Activated naive CD4-positive, alpha-beta T cell treated with anti-CD3 and anti-CD28 coated beads, Interleukin-2, amount 10 ng/mL, durations not matched to agents 7 days and 5 days (primary cell): ENCODE measurements at regions not wholly inside any gene's neighbourhood (a gene's known extent, or its start where the extent isn't known, plus 50 kb on each side); places are given as distances from the start of the nearest gene placed in this dataset.

Experiments
- CTCF ChIA-PET: fragments of 350-600 bp; sonication (Branson Sonifier 250); formaldehyde crosslinking; loops from one replicate; lab custom pipeline; 2021; ENCODE audit warnings: antibody characterized with exemption; lab: Charles Lee
- DNase-seq: peaks from one replicate; pipeline ENCODE4 v3.0.0-alpha.2; 2020
- H3K27ac Mint-ChIP-seq: one replicate; pipeline ENCODE4 v1.8.0; 2021; ENCODE audit warnings: mild to moderate bottlenecking, moderate library complexity, mixed read lengths
- H3K27me3 Mint-ChIP-seq: one replicate; pipeline ENCODE4 v1.8.0; 2021; ENCODE audit warnings: mild to moderate bottlenecking, mixed read lengths
- H3K36me3 Mint-ChIP-seq: one replicate; pipeline ENCODE4 v1.8.0; 2021; ENCODE audit warnings: mixed read lengths
- H3K4me1 Mint-ChIP-seq: one replicate; pipeline ENCODE4 v1.8.0; 2021; ENCODE audit warnings: mixed read lengths
- H3K4me3 Mint-ChIP-seq: one replicate; pipeline ENCODE4 v1.8.0; 2021; ENCODE audit warnings: mild to moderate bottlenecking, moderate library complexity, mixed read lengths
- H3K9me3 Mint-ChIP-seq: one replicate; pipeline ENCODE4 v1.8.0; 2021; ENCODE audit warnings: mixed read lengths

GRCh38 chr1:187129132-187129531, 300.4 kb downstream of the PLA2G4A start:
- Mint-ChIP-seq H3K27ac (no peak overlapping the region), H3K27me3 (no peaks in the 10 kb centered on the region), H3K36me3 (no peaks in the 10 kb centered on the region), H3K9me3 (no peaks in the 10 kb centered on the region), H3K4me1 (peaks cover 6% of the 10 kb centered on the region), H3K4me3 (no peak overlapping the region)
- no peak for DNase-seq
- CTCF ChIA-PET: no interaction called here

- Mint-ChIP-seq H3K9me3 (peaks cover 9% of the 10 kb centered on the region), H3K36me3 (no peaks in the 10 kb centered on the region), H3K27me3 (no peaks in the 10 kb centered on the region), H3K4me1 (no peaks in the 10 kb centered on the region), H3K27ac (no peak overlapping the region), H3K4me3 (no peak overlapping the region)
- CTCF ChIA-PET: no interaction called here
- no peak for DNase-seq
Measured at GRCh38 chr1:187143783-187144182, 315.0 kb downstream of the PLA2G4A start.

- H3K4me3 Mint-ChIP-seq: no peak overlapping the region
- CTCF ChIA-PET: no interaction called here
- no peak overlapping the region for H3K27ac Mint-ChIP-seq
- no peak for DNase-seq
- no peaks in the 10 kb centered on the region for H3K36me3 Mint-ChIP-seq
- H3K4me1 Mint-ChIP-seq: no peaks in the 10 kb centered on the region
- no peaks in the 10 kb centered on the region for H3K27me3 Mint-ChIP-seq
- H3K9me3 Mint-ChIP-seq: peaks cover 11% of the 10 kb centered on the region
Measured at GRCh38 chr1:187146388-187146787, 317.6 kb downstream of the PLA2G4A start.

- H3K27me3 Mint-ChIP-seq: no peaks in the 10 kb centered on the region
- DNase-seq: no peak
- peaks cover 21% of the 10 kb centered on the region for H3K9me3 Mint-ChIP-seq
- H3K4me1 Mint-ChIP-seq: no peaks in the 10 kb centered on the region
- H3K4me3 Mint-ChIP-seq: no peak overlapping the region
- CTCF ChIA-PET: interaction anchor here (1.0 kb wide), 1 partner anchor 100 kb away, joined by 3 read pairs; no protein-coding TSS in a partner anchor
- H3K27ac Mint-ChIP-seq: no peak overlapping the region
- H3K36me3 Mint-ChIP-seq: peaks cover 3% of the 10 kb centered on the region
Measured at GRCh38 chr1:187151555-187151954, 322.8 kb downstream of the PLA2G4A start.

GRCh38 chr1:187153047-187153446, 324.3 kb downstream of the PLA2G4A start:
- H3K27me3 Mint-ChIP-seq: no peaks in the 10 kb centered on the region
- no peak overlapping the region for H3K27ac Mint-ChIP-seq
- CTCF ChIA-PET: no interaction called here
- H3K9me3 Mint-ChIP-seq: peaks cover 13% of the 10 kb centered on the region
- H3K4me1 Mint-ChIP-seq: peaks cover 8% of the 10 kb centered on the region
- H3K36me3 Mint-ChIP-seq: peaks cover 3% of the 10 kb centered on the region
- no peak overlapping the region for H3K4me3 Mint-ChIP-seq
- no peak for DNase-seq

DNA sequence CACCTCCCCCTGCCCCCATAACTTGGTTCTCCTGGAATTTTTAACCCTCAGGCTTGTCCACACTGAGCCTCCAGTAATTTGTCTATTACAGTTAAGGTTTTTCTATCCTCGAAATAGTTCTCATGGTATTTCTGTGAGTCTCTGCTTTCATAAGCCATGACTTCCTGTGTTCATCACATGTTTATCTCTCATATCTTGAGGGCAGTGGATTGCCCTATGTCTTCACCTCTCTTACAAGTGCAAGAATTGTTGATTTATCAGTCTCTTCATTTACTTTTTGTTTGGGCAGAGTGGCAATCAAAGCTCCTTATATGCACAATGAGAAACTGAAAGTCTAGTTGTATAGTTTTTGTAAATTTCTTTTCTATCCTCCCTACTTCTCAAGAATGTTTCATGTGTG, 328.4 kb downstream of the PLA2G4A start:
- H3K4me1 Mint-ChIP-seq: peaks cover 8% of the 10 kb centered on the region
- H3K27ac Mint-ChIP-seq: no peak overlapping the region
- CTCF ChIA-PET: no interaction called here
- no peaks in the 10 kb centered on the region for H3K27me3 Mint-ChIP-seq
- DNase-seq: no peak
- H3K4me3 Mint-ChIP-seq: no peak overlapping the region
- peaks cover 7% of the 10 kb centered on the region for H3K9me3 Mint-ChIP-seq
- H3K36me3 Mint-ChIP-seq: no peaks in the 10 kb centered on the region

DNA sequence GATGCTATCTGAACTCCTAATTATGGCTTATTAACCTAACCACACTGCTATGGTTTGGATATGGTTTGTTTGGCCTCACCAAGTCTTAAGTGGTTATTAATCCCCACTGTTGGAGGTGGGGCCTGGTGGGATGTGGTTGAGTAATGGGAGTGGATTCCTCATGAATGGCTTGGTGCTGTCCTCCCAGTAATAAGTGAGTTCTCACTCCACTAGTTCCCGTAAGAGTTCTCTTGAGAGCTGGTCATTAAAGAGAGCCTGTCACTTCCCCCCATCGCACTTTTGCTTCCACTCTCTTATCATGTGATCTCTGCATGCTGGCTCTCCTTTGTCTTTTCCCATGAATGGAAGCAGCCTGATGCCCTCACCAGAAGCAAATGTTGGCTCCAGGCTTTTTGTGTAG, 328.8 kb downstream of the PLA2G4A start:
- Mint-ChIP-seq H3K36me3 (no peaks in the 10 kb centered on the region), H3K4me3 (no peak overlapping the region), H3K27me3 (no peaks in the 10 kb centered on the region), H3K9me3 (peaks cover 6% of the 10 kb centered on the region), H3K4me1 (peaks cover 8% of the 10 kb centered on the region), H3K27ac (no peak overlapping the region)
- no peak for DNase-seq
- CTCF ChIA-PET: no interaction called here

DNA sequence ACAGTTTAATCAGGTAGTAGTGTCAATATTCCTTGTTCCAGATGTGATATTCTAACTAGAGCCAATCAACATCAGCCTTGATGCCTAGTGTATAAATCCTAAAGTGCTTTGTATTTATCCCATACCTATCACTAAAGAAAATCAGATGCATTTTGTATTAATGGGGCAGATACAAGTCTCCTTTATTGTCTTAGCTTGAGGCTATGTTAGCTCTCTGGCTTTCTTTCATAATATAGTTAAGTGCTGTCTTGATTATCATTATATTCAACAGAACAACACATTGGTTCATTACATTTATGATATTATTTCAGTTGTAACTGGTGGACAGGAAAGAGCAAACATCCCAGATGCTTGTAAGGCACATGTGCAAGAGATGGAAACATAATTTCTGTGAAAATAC, 338.8 kb downstream of the PLA2G4A start:
- Mint-ChIP-seq H3K36me3 (no peaks in the 10 kb centered on the region), H3K27ac (no peak overlapping the region), H3K4me3 (no peak overlapping the region), H3K9me3 (peaks cover 18% of the 10 kb centered on the region), H3K27me3 (no peaks in the 10 kb centered on the region), H3K4me1 (no peaks in the 10 kb centered on the region)
- no peak for DNase-seq
- CTCF ChIA-PET: no interaction called here

GRCh38 chr1:187168297-187168696, 339.5 kb downstream of the PLA2G4A start:
- Mint-ChIP-seq H3K27ac (no peak overlapping the region), H3K9me3 (peaks cover 20% of the 10 kb centered on the region), H3K4me1 (no peaks in the 10 kb centered on the region), H3K27me3 (no peaks in the 10 kb centered on the region), H3K4me3 (no peak overlapping the region), H3K36me3 (no peaks in the 10 kb centered on the region)
- no peak for DNase-seq
- CTCF ChIA-PET: no interaction called here

DNA sequence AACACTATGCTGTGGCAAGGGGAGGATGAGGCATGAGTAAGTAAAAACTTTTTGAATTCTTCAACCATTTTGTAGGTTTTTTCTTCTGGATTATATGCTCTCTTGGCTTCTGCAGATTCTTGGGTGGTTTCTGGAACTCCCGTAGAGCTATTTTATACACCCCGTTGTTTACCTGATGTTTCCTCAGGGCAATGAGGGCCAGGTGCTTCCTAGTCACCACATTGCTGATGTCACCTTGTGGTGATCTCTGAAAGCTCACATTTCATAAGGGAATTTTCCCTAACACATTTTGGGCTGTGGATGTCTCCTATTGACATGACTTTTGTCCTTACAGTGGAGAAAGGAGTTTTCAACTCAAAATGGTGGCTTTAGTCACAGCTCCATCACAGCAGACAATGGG, 356.6 kb downstream of the PLA2G4A start:
- no peak for DNase-seq
- no peaks in the 10 kb centered on the region for H3K4me1 Mint-ChIP-seq
- no peaks in the 10 kb centered on the region for H3K36me3 Mint-ChIP-seq
- peaks cover 18% of the 10 kb centered on the region for H3K9me3 Mint-ChIP-seq
- no peak overlapping the region for H3K27ac Mint-ChIP-seq
- H3K4me3 Mint-ChIP-seq: no peak overlapping the region
- no peaks in the 10 kb centered on the region for H3K27me3 Mint-ChIP-seq
- CTCF ChIA-PET: no interaction called here

DNA sequence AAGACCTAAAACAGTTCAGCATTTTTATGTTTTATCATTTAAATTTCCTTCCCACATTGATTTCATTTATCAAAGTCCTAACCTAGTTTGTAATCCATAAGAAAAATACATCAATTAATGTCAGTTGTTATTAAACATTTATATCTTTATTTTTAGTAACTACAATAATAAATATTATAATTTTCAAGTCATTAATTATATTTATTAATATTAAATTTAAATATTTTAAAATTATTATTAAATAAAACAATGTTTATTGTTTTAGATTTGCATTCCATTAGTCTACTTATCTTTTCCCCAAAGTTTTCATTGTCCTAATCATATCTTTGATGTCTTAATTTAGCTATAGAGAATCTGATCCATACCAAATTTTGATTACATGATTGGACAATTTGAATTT, 368.9 kb downstream of the PLA2G4A start:
- Mint-ChIP-seq H3K36me3 (no peaks in the 10 kb centered on the region), H3K4me1 (no peaks in the 10 kb centered on the region), H3K9me3 (peaks cover 6% of the 10 kb centered on the region), H3K4me3 (no peak overlapping the region), H3K27me3 (no peaks in the 10 kb centered on the region), H3K27ac (no peak overlapping the region)
- CTCF ChIA-PET: no interaction called here
- DNase-seq: no peak

- Mint-ChIP-seq H3K4me3 (no peak overlapping the region), H3K27ac (no peak overlapping the region), H3K9me3 (peaks cover 3% of the 10 kb centered on the region), H3K4me1 (no peaks in the 10 kb centered on the region), H3K36me3 (no peaks in the 10 kb centered on the region), H3K27me3 (no peaks in the 10 kb centered on the region)
- no peak for DNase-seq
- CTCF ChIA-PET: no interaction called here
Measured at GRCh38 chr1:187203257-187203656, 374.5 kb downstream of the PLA2G4A start.

DNA sequence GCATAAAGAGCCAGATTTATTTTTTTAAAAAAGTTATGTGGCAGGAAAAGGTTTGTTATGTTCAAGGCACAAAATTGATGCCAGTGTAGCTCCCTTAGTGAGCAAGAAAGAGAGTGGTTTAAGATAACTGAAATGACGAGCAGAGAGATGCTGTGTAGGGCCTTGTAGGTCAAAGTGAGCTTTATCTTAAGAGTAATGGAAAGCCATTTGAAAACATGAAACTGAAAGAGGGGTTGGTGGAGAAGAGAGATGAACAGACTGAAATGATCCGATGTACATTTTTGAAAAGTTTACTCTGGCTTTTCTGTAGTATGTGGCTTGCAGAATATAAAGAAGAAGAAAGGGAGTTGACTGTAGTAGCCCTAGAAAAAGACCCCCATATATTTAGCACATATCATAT, 383.6 kb downstream of the PLA2G4A start:
- H3K27ac Mint-ChIP-seq: no peak overlapping the region
- DNase-seq: no peak
- CTCF ChIA-PET: no interaction called here
- H3K4me3 Mint-ChIP-seq: no peak overlapping the region
- no peaks in the 10 kb centered on the region for H3K27me3 Mint-ChIP-seq
- H3K36me3 Mint-ChIP-seq: no peaks in the 10 kb centered on the region
- H3K4me1 Mint-ChIP-seq: no peaks in the 10 kb centered on the region
- H3K9me3 Mint-ChIP-seq: peaks cover 6% of the 10 kb centered on the region

DNA sequence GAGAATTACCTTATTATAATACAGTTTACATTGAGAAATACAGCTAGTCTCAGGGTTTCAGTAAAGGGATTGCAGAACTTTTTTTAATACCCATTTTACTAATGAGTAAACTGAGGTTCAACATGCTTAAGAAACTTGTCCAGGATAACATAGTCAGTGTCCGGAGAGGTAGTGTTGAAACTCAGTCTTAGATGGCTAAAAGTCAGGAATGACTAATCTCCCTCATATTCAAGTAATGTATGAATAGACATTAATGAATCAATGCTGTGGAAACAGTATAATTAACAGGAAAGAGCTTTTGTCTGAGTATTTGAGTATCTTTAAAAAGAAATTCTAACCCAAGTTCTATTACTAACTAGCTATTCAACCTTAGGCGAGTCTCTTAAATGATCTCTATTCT, 397.6 kb downstream of the PLA2G4A start:
- CTCF ChIA-PET: no interaction called here
- Mint-ChIP-seq H3K27me3 (no peaks in the 10 kb centered on the region), H3K27ac (no peak overlapping the region), H3K36me3 (no peaks in the 10 kb centered on the region), H3K4me1 (no peaks in the 10 kb centered on the region), H3K9me3 (no peaks in the 10 kb centered on the region), H3K4me3 (no peak overlapping the region)
- DNase-seq: no peak

GRCh38 chr1:187228790-187229189, 400.0 kb downstream of the PLA2G4A start:
- no peak for DNase-seq
- no peaks in the 10 kb centered on the region for H3K27me3 Mint-ChIP-seq
- H3K9me3 Mint-ChIP-seq: peaks cover 1% of the 10 kb centered on the region
- no peaks in the 10 kb centered on the region for H3K36me3 Mint-ChIP-seq
- no peaks in the 10 kb centered on the region for H3K4me1 Mint-ChIP-seq
- no peak overlapping the region for H3K27ac Mint-ChIP-seq
- CTCF ChIA-PET: no interaction called here
- H3K4me3 Mint-ChIP-seq: no peak overlapping the region

DNA sequence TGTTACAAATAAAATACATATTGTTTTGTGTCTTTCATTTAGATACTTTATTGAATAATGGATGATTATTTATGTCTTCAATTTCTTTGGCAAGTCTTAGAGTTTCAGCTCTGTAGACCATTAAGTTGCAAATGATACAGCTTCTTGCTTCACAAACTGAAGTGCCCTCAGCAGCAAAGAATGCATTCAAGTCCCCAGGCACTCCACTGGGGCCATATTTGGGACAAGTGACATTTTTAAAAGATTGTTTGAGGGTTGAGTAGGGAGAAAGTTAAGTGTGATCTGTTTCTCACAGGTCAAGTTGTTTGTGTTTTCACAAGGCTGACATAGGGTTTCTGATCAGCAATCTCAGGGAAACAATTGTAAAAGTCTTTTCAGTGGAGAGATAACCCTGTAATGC, 400.7 kb downstream of the PLA2G4A start:
- no peaks in the 10 kb centered on the region for H3K27me3 Mint-ChIP-seq
- H3K4me3 Mint-ChIP-seq: no peak overlapping the region
- no peaks in the 10 kb centered on the region for H3K36me3 Mint-ChIP-seq
- DNase-seq: no peak
- H3K27ac Mint-ChIP-seq: no peak overlapping the region
- CTCF ChIA-PET: no interaction called here
- no peaks in the 10 kb centered on the region for H3K4me1 Mint-ChIP-seq
- H3K9me3 Mint-ChIP-seq: peaks cover 1% of the 10 kb centered on the region
